HG03196 (cell line): ENCODE measurements at regions not wholly inside any gene's neighbourhood (a gene's known extent, or its start where the extent isn't known, plus 50 kb on each side); places are given as distances from the start of the nearest gene placed in this dataset.

ENCODE experiments used
- ATAC-seq: cut with Tn5 transposase; IDR thresholded peaks from one replicate; pipeline ENCODE4 v1.9.1; 2021; ENCODE audit not compliant: unreplicated experiment

DNA sequence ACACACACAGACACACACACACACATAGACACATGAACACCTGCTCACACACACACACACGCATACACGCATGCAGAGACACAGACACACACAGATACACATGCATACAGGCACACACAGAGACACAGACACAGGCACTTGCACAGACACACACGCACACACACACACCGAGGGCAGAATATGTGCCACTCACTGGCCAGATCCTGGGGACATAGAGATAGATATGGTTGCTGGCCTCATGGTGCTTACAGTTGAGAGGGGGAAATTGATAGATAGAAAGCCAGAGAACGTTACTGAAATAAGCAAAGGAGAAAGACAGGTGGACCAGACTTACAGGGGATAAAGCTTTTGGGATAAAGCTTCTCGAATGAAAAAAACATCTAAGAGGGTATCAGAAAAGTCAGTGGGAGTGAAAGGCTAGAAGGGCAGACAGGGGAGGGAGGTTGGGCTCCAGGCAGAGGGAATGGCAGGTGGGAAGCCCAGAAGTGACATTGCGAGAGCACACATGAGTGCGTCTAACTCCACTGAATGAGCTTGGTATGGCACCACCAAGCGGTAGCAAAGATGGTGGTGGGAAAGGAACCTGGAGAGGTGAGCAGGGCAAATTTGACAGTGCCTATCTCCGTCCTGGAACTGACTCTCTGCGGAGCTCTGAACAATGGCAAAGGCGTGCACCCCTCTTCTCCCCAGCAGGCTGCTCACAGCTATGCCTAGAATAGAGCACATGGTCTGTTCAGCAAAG, 390.1 kb upstream of the TRIB2 start:
- no peak for ATAC-seq

DNA sequence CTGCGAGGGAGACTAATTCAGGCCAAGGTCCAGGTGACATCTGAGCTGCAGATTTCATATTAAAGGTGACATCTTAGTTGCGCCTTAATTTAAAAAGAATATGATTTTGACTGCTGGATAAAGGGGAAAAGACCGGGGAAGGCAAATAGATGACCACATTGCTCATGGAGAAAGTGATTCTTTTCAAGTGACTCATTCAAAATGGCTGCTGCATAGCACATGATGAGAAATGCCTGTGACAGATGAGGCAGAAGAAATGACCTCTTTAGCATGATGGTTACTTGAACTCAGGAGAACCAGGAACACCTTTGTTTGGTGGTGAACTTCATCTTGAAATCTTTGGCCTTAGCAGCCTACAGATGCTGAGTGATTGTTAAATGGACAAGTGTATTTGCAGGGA, 385.8 kb upstream of the TRIB2 start:
- ATAC-seq = no peak

DNA sequence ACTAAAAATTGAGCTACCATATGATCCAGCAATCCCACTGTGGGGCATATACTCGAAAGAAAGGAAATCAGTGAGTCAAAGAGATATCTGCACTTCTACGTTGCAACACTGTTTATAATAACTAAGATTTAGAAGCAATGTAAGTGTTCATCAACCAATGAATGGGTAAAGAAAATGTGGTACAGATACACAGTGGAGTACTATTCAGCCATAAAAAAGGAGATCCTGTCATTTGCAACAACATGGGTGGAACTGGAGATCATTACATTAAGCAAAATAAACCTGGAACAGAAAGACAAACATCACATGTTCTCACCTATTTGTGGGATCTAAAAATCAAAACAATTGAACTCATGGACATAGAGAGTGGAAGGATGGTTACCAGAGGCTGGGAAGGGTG, 385.0 kb upstream of the TRIB2 start:
- ATAC-seq = no peak

DNA sequence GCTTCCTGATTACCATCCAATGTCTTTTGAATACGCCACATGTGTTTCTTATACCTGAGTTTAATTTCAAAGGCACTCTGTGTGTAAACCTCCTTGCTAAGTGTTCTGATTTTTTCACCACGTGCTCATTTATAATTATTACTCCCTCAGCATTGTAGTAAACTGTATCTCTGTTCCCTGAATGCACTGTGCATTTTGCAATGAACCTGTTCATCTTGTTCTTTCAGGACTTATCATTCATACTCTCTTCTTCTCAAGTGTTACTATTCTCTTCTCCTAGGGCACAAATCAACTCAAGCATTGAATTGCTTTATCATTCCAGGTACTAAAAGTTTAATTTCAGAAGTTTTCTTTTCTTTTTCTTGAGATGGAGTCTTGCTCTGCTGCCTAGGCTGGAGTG, 383.4 kb upstream of the TRIB2 start:
- ATAC-seq = no peak

DNA sequence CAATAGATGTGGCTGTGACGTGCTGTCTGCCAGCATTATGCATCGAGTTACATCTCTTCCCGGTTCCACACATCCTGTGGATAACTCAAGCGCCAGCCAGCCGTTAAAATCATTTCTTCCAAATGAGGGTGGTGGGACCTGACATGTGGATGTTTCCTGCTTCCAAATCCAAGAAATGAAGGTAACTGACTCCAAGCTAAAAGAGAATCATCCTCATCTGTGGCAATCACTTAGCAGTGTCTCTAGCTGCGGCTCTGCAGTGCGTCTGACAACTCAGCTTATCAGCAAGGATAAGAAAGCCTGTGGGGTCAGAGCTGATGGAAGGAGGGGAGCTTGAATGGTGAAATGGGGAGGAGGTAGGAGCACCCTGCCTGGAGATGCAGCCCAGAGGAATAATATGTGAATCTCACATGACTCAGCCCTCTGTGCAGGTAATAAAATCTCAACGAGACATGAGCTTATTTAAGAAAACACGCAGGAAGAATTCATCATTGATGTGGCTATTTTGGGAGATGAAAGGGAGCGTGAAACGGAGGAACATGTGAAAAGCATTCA, 382.2 kb upstream of the TRIB2 start:
- no peak for ATAC-seq

DNA sequence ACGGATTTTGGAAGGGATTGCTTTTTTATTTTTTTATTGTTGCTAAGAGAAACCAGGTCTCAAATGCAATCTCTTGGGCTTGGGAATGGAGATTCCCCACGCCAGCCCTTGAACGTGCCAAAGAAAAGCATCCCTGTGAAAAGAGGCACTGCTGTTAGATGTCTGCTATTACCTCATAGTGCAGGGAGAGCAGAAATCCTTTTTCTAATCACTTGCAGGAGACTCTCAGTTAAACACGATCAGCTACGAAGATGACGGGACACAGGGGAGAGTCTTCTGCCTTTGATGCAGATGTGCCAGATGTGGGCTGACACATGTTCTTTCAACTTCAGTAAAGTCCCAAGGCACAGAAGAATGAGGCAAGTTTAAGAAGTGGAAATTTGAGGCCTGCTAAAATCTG, 381.6 kb upstream of the TRIB2 start:
- ATAC-seq = no peak

DNA sequence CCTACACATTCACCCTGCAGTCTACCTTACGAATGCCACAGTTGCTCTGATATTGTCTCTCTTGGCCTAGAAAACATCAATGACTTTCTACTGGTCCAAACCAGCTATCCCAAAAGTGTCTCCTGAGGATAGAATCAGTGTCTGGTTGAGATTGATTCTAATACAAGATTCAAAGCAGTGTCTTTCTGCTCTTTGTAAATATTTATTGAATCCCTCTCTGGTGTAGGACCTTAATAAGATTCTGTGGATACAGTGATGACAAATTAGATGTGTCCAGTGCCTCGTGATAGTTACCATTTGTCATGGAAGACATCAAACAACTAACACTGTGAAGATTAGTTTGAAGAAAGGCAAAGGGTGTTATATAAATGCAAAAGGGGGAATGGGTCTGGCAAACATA, 380.7 kb upstream of the TRIB2 start:
- ATAC-seq = no peak

DNA sequence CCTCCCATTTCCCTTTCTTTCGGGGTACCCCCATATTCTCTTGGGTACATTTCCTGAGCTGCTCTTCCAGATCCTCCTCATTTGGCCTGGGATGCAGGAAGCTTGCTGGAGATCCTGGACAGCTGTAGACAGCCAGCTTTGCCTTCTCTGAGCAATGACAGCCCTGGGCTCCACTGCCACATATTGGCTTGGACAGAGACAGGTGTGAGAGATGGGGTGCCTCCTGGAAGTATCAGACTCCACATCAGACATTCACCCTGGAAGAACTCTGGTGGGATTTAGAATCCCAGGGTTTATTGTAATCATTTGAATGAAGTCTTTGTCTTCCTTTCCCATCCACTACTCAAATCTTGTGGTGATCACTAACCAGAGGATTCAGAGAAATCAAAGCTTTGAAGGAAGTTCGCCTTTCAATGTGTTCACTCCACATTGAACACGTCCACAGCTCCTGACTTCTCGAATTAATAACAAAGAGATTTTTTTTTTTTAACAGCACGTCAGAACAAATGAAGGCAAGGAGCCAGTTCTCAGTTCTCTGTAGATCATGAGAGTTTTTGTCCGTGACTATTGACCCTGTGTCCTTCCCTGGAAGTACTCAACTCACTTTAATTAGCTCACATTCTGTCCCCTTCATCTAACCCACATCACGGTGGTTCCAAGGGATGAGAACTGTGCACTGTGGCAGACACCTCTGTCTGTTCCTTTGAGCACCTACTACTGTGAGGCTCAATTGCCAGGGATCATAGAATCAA, 377.6 kb upstream of the TRIB2 start:
- no peak for ATAC-seq

DNA sequence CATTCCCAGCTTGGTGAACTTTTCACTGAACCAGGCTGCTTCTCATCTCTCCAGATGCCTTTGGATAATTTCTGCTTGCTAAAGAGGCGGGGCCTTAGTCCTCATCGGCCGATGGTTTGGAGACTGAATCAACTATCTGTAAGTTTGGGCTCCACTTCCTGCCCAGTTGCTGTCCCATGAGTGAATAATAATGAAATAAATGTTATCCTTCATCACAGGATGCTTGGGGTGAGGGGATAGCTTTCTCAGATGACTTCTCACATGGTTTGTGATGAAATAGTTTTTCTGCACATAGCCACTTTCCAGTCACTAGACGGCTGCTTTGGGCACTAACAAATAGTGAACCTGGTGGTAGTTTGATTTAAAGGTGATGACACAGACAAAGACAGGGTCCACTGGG, 376.6 kb upstream of the TRIB2 start:
- ATAC-seq = no peak

DNA sequence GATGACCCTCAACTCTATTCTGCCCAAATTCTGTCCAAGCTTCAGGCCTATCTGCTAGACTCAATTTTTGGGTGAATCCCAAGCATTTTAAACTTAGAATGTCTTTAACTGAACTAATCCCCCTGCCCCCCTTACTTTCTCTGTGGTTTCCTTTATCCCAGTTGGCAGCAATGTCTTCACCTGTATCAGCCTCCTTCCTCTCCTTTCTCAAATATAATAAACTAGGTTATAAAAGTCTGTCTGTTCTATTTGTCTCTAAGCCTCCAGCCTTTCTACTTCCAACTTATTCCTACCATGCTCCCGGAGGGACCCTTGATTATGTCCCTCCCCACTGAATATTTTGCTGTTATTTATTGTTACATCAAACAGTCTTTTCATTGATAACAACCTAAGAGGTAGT, 375.5 kb upstream of the TRIB2 start:
- no peak for ATAC-seq

DNA sequence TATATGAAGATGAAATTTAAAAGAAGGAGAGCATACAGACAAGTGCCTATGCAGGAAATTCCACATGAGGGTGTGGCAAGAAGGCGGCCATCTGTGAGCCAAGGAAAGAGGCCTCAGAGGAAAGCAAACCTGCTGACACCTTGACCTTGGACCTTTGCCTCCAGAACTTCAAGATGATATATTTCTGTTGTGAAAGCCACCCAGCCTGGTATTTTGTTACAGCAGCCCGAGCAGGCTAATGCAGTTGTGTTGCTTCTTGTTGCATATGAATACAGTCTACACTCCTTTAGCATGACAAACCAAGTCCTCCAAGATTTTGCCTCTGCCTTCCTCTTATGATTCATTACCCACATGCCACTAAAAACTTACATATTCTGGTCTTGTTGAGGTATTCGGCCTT, 374.8 kb upstream of the TRIB2 start:
- ATAC-seq = no peak

DNA sequence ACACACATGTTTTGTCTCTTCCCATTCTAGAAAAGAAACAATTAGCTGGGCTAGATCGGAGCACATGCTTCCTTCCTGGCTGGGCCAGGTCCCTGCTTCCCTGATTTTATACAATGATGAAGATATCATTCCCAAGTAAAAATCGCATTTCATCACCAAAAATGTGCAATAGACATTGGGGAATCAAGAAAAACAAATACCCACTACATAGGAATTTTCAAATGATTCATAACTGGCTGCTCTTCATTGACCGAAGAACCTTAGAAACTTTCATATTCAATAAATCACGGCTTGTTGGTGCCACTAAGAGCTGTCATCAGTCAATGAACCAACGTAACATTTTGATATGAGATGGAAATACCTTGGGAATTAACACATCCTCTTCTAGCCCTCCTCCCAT, 373.6 kb upstream of the TRIB2 start:
- no peak for ATAC-seq

DNA sequence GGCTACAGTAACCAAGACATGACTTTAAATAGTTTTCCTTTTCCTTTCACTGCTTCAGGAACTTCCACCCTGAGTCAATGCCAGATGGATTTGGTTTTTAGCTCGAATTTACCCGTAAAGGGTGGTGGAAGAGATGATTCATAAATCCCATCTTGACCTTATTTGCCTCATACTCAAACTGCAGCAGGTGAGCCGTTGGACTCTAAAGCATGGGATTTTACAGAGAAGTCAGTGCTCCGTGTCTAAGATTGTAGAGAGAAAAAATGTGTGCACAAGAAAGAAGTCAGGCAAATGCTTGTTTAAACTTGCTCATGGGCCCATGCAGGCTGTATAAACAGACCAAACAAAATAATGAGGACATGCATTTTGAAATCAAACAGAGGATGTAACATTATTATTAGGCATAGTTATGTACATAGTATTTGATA, 369.7 kb upstream of the TRIB2 start:
- no peak for ATAC-seq

DNA sequence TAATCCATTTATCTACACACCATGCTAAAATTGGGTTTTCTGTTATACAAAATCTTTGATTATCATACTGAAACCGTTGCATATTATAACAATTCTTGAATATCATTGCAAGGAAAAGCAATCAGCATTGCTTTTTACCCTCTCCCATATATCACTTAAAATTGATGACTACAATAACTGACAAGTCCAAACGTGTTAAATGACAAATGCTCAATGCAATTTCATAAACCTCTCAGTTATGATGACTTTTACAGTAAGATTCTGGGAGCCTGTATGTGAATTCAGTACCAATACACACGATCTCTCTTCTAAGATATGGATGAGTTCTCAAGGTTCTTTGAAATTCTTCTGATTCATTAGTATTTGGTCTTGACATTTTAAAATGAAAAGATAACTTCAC, 368.5 kb upstream of the TRIB2 start:
- no peak for ATAC-seq

DNA sequence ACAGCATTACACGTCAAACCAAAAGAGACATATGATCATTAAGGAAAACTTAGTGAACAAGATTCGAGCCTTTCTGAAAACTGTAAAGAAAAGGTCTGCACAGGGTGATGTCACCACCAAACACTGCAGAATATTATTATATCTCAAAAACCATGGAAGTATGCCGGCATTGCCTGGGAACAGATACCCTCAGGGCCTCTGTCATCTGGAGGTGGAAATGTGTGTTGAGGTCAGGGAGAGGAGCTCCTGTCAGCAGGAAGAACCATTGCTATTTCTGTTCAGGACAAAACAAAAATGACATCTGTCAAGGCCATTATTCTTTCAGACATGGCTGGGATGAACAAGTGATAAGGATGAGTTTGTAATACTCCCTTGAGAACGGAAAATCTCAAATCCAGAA, 365.9 kb upstream of the TRIB2 start:
- no peak for ATAC-seq

DNA sequence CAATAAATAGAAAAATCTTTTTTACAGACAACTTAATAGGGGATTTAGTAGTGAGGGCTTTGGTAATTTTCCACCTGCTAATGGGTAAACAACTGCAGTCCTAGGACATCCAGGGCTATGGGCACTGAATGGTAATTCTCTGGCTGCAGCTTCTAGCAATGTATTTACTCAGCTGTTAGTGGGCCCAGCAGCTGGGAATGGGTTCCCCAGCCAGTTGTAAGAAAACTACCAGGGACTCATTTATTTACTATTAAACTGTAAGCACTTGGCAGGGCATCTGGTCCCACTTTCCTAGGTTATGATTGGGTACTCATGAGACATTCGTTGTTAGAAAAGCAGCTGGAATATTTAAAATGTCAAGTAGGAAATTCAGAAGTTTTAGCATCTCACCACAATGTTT, 363.8 kb upstream of the TRIB2 start:
- no peak for ATAC-seq

DNA sequence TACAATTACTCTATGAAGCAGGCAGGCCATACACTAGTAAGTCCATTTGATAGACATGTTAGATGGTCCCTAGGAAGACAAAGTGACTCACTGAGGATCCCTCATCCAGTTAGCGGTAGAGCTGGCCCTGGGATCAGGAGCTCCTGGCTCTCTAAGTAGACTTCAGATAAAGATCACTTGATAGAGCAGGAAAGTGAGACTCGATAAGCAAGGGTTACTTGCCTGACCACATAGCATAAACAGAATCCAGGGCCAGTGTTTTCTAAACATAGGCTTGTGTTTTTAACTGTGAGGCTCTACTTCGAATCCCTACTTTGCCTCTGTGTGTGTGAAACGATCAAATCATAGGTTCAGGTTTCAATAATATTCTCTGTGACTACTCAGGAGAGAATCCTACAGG, 355.2 kb upstream of the TRIB2 start:
- ATAC-seq = no peak

DNA sequence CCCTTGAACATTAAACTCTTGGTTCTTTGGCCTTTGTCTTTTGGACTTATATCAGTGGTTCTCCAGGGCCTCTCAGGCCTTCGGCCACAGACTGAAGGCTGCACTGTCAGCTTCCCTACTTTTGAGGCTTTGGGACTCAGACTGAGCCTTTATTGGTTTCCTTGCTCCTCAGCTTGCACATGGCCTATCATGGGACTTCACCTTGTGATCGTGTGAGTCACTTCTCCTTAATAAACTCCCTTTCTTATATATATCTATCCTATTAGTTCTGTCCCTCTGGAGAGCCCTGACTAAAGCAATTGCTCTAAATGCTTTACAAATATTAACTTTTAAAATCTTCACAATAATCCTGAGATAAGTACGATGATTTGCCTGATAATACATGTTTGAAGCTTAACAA, 353.6 kb upstream of the TRIB2 start:
- no peak for ATAC-seq

DNA sequence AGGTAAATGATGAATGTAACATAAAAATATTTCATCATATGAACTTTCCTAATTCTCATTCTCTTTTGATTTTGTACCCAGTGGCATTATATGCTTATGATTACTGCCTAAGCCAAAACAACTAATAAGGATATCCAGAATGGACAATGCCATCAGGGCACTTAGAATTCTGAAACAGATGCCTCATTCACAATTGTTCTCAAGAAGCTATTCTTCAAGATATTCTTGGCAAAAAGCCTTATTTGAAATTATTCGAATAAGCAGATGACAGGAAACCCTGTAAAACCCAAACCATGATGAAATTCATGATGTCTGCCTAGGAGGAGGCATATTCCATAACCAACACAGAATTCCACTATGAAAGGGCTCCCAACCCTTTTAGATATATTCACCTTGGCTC, 353.2 kb upstream of the TRIB2 start:
- no peak for ATAC-seq

DNA sequence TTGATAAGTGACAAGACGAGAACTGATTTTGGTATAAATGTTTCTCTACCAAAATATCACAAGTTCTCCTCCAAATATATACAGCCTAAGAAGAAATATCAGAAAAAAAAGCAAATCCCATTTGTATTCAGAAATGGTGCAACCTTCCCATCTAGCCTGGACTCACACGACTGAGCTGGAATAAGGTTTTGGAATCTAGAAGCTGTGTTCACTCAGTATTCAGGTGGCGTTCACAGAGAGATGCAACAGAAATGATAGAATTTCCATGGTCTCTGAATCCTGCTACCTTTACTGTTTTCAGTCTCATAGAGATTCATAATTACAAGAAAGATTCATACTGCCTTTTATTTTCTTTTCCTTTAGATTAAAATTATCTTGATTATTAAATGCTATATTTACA, 347.2 kb upstream of the TRIB2 start:
- ATAC-seq = no peak

DNA sequence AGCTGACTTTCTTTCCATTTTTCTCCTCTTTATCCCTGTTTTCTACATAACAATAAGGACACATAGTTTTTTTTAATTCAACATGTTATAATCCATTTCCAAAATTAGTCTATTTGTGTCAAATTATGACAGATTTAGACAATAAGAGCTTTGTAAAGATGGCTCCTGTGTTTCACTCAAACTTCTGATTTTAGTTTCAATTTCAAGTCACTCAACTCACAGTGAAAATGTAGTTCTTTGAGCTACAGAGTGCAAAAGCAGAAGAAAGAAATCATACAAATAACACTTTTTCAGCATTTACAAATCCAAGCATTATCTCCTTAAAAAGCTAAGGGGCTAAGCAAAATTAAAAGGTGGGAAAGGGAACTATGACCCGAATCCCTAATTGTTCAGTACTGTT, 340.7 kb upstream of the TRIB2 start:
- ATAC-seq = no peak

DNA sequence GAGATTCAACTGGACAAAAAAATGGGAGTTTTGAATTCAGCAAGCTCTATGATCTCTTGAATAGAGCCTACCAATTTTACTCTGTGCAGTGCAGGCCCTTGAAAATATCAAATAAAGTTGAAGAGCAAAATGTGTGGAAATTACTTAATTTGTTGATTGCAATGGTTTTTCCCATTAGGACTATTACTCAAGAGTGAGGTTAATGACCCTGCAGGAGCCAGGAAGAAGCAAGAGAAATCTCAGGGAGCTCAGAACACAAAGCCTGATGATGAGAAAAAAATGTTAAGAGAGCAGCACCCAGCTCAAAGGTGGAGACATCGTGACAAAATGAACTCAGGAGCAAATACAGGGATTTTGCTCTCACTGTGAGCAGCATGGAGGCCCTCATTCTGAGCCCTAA, 337.6 kb upstream of the TRIB2 start:
- ATAC-seq = no peak
